ENCODE measurements at regions not wholly inside any gene's neighbourhood (a gene's known extent, or its start where the extent isn't known, plus 50 kb on each side); places are given as distances from the start of the nearest gene placed in this dataset.

DNA sequence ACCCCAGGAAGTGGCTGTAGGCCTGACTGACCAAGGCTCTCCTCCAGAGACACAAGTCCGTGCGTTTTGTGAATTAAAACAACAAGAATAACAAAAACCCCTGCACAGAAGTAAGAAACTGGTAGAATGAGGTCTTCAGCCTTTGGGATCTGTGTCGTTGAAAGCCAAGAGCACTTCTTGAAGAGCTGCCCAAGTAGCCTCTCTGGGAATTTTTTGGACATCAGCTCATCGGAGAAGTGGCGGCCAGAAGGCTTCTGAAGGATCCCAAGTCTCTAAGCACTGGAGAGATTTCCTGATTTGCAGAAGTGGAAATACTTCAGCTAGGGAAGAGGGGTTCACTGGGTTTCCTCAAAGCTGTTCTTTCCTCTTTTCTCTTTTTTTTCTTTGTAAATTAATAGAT lies 100.4 kb upstream of the ZNF536 start:
- TF ChIP-seq, protein P1, sequence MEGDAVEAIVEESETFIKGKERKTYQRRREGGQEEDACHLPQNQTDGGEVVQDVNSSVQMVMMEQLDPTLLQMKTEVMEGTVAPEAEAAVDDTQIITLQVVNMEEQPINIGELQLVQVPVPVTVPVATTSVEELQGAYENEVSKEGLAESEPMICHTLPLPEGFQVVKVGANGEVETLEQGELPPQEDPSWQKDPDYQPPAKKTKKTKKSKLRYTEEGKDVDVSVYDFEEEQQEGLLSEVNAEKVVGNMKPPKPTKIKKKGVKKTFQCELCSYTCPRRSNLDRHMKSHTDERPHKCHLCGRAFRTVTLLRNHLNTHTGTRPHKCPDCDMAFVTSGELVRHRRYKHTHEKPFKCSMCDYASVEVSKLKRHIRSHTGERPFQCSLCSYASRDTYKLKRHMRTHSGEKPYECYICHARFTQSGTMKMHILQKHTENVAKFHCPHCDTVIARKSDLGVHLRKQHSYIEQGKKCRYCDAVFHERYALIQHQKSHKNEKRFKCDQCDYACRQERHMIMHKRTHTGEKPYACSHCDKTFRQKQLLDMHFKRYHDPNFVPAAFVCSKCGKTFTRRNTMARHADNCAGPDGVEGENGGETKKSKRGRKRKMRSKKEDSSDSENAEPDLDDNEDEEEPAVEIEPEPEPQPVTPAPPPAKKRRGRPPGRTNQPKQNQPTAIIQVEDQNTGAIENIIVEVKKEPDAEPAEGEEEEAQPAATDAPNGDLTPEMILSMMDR (IDR thresholded peaks at IDR 0.05): no peak
- H3K36me3 Mint-ChIP-seq (ENCODE audit: low read depth): no peaks in the 10 kb centered on the region
- H3K27ac Mint-ChIP-seq: no peak overlapping the region
- H3K4me3 Mint-ChIP-seq: no peak overlapping the region
- no peak for DNase-seq
- ATAC-seq (ENCODE audit: low read depth): no peak
- peaks cover 10% of the 10 kb centered on the region for H3K9me3 Mint-ChIP-seq
- intact Hi-C loops (cut with micrococcal nuclease): no loop called here
- H3K27me3 Mint-ChIP-seq: no peaks in the 10 kb centered on the region
- ChIA-PET CTCF (no interaction called here), POLR2A (no interaction called here)
- H3K4me1 Mint-ChIP-seq: no peaks in the 10 kb centered on the region

GRCh38 chr19:30272554-30272953 lies 99.6 kb upstream of the ZNF536 start:
- no peaks in the 10 kb centered on the region for H3K27me3 Mint-ChIP-seq
- ChIA-PET CTCF (no interaction called here), POLR2A (no interaction called here)

DNA sequence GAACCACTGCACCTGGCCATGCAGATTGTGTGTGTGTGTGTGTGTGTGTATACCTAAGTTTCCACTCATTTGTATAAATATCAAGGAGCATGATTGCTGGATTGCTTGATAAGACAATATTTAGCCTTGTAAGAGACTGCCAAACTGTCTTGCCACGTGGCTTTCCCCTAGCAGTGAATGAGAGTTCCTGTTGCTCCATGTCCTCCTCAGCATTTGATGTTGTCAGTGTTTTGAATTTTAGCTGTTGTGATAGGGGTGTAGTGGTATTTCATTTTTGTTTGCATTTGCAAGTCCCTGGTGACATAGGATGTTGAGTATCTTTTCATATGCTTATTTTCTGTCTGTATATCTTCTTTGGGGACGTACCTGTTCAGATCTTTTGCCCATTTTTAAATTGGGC lies 99.0 kb upstream of the ZNF536 start:
- no peak for ATAC-seq (ENCODE audit: low read depth)
- Mint-ChIP-seq H3K27ac (no peak overlapping the region), H3K4me3 (no peak overlapping the region), H3K36me3 (ENCODE audit: low read depth) (no peaks in the 10 kb centered on the region), H3K4me1 (no peaks in the 10 kb centered on the region), H3K9me3 (peaks cover 10% of the 10 kb centered on the region), H3K27me3 (no peaks in the 10 kb centered on the region)
- intact Hi-C loops (cut with micrococcal nuclease): no loop called here
- DNase-seq: no peak
- ChIA-PET CTCF (no interaction called here), POLR2A (no interaction called here)
- TF ChIP-seq, protein P1 (IDR thresholded peaks at IDR 0.05): no peak

More at GRCh38 chr19:30272554-30272953, 99.6 kb upstream of the ZNF536 start:
- intact Hi-C loops (cut with micrococcal nuclease): no loop called here
- Mint-ChIP-seq H3K36me3 (ENCODE audit: low read depth) (no peaks in the 10 kb centered on the region), H3K27ac (no peak overlapping the region), H3K4me3 (no peak overlapping the region), H3K9me3 (peaks cover 10% of the 10 kb centered on the region), H3K4me1 (no peaks in the 10 kb centered on the region)
- no peak for DNase-seq
- ATAC-seq (ENCODE audit: low read depth): no peak
- TF ChIP-seq, protein P1 (IDR thresholded peaks at IDR 0.05): no peak

GRCh38 chr19:30274987-30275386 lies 97.2 kb upstream of the ZNF536 start:
- DNase-seq (no peak), ATAC-seq (ENCODE audit: low read depth) (no peak)
- CTCF ChIA-PET: no interaction called here
- H3K4me3 Mint-ChIP-seq: no peak overlapping the region
- peaks cover 10% of the 10 kb centered on the region for H3K9me3 Mint-ChIP-seq
- intact Hi-C loops (cut with micrococcal nuclease): no loop called here
- POLR2A ChIA-PET: no interaction called here
- H3K36me3 Mint-ChIP-seq (ENCODE audit: low read depth): no peaks in the 10 kb centered on the region
- no peaks in the 10 kb centered on the region for H3K27me3 Mint-ChIP-seq
- H3K4me1 Mint-ChIP-seq: no peaks in the 10 kb centered on the region
- H3K27ac Mint-ChIP-seq: no peak overlapping the region
- TF ChIP-seq, protein P1 (IDR thresholded peaks at IDR 0.05): no peak

- Mint-ChIP-seq H3K36me3 (ENCODE audit: low read depth) (no peaks in the 10 kb centered on the region), H3K4me3 (no peak overlapping the region), H3K9me3 (peaks cover 10% of the 10 kb centered on the region), H3K27me3 (no peaks in the 10 kb centered on the region), H3K4me1 (no peaks in the 10 kb centered on the region), H3K27ac (no peak overlapping the region)
- intact Hi-C loops (cut with micrococcal nuclease): no loop called here
- TF ChIP-seq, protein P1 (IDR thresholded peaks at IDR 0.05): no peak
- CTCF ChIA-PET: no interaction called here
- no peak for ATAC-seq (ENCODE audit: low read depth)
- no peak for DNase-seq
- POLR2A ChIA-PET: no interaction called here
These were observed 95.9 kb upstream of the ZNF536 start for GRCh38 chr19:30276011-30276882.
